ENCODE measurements at regions not wholly inside any gene's neighbourhood (a gene's known extent, or its start where the extent isn't known, plus 50 kb on each side); places are given as distances from the start of the nearest gene placed in this dataset.

- no peak for DNase-seq
- H3K9me3 ChIP-seq: no peaks in the 10 kb centered on the region
- H3K27me3 ChIP-seq: no peaks in the 10 kb centered on the region
- ATAC-seq (ENCODE audit: low FRiP score in 2 of 2): peak in 1 of 2 donors; percentile 76
- peaks cover 24 to 34% (median 28%) of the 10 kb centered on the region in 4 donors for H3K4me1 ChIP-seq
- no peak overlapping the region for H3K4me3 ChIP-seq
- no peak for TF ChIP-seq POLR2AphosphoS5 (IDR thresholded peaks at IDR 0.05)
- TF ChIP-seq CTCF (IDR thresholded peaks at IDR 0.05): peak in 5 of 6 experiments; percentile 11 to 53 (median 41)
- H3K27ac ChIP-seq: no peak overlapping the region
- no peaks in the 10 kb centered on the region for H3K36me3 ChIP-seq
- 18 to 20% methylated on average over 5 of the region's 5 CpGs for WGBS, 2 donors
Observed at GRCh38 chr3:159828542-159828943, 160.1 kb upstream of the IL12A start.

GRCh38 chr3:159829056-159829455 lies 159.6 kb upstream of the IL12A start:
- TF ChIP-seq CTCF (IDR thresholded peaks at IDR 0.05): no peak
- TF ChIP-seq POLR2A (IDR thresholded peaks at IDR 0.05): no peak
- no peak for TF ChIP-seq POLR2AphosphoS5 (IDR thresholded peaks at IDR 0.05)
- TF ChIP-seq EP300 (IDR thresholded peaks at IDR 0.05): no peak
- DNase-seq (no peak), ATAC-seq (ENCODE audit: low FRiP score in 2 of 2) (no peak)
- Histone ChIP-seq H3K4me3 (no peak overlapping the region), H3K27me3 (no peaks in the 10 kb centered on the region), H3K9me3 (no peaks in the 10 kb centered on the region), H3K27ac (no peak overlapping the region), H3K4me1 (peaks cover 24 to 34% (median 28%) of the 10 kb centered on the region in 4 donors), H3K36me3 (no peaks in the 10 kb centered on the region)
- 80 to 87% methylated on average over 4 of the region's 4 CpGs for WGBS, 2 donors

GRCh38 chr3:159829539-159830227 lies 159.0 kb upstream of the IL12A start:
- H3K27ac ChIP-seq: peak overlapping the region in 1 of 4 donors; percentile 19
- TF ChIP-seq POLR2A (IDR thresholded peaks at IDR 0.05): no peak
- no peak for TF ChIP-seq CTCF (IDR thresholded peaks at IDR 0.05)
- TF ChIP-seq EP300 (IDR thresholded peaks at IDR 0.05): peak in 1 of 4 donors; percentile 6
- peak; percentile 32 to 56 for TF ChIP-seq POLR2AphosphoS5 (IDR thresholded peaks at IDR 0.05)

GRCh38 chr3:159830523-159831154 lies 158.0 kb upstream of the IL12A start:
- H3K27ac ChIP-seq: no peak overlapping the region
- H3K36me3 ChIP-seq: no peaks in the 10 kb centered on the region
- H3K4me1 ChIP-seq: peaks cover 19 to 28% (median 20%) of the 10 kb centered on the region in 4 donors
- TF ChIP-seq POLR2A (IDR thresholded peaks at IDR 0.05) (no peak), POLR2AphosphoS5 (IDR thresholded peaks at IDR 0.05) (no peak), CTCF (IDR thresholded peaks at IDR 0.05) (no peak)
- WGBS, 2 donors: 72 to 81% methylated on average over 1 of the region's 1 CpG
- no peaks in the 10 kb centered on the region for H3K27me3 ChIP-seq
- H3K9me3 ChIP-seq: no peaks in the 10 kb centered on the region
- DNase-seq (no peak), ATAC-seq (ENCODE audit: low FRiP score in 2 of 2) (no peak)
- no peak overlapping the region for H3K4me3 ChIP-seq

More at GRCh38 chr3:159829539-159830227, 159.0 kb upstream of the IL12A start:
- ATAC-seq (ENCODE audit: low FRiP score in 2 of 2): peak; percentile 46 to 63
- no peaks in the 10 kb centered on the region for H3K36me3 ChIP-seq
- H3K9me3 ChIP-seq: no peaks in the 10 kb centered on the region
- no peaks in the 10 kb centered on the region for H3K27me3 ChIP-seq
- 28 to 41% methylated on average over 7 of the region's 7 CpGs for WGBS, 2 donors
- no peak overlapping the region for H3K4me3 ChIP-seq
- DNase-seq: peak in 1 of 2 donors; percentile 75
- peaks cover 24 to 29% (median 26%) of the 10 kb centered on the region in 4 donors for H3K4me1 ChIP-seq
